Epithelial cell of prostate (primary cell): ENCODE measurements at regions not wholly inside any gene's neighbourhood (a gene's known extent, or its start where the extent isn't known, plus 50 kb on each side); places are given as distances from the start of the nearest gene placed in this dataset.
A peak's percentile ranks its signal among the peaks of the same experiment; 100 is the strongest.
"Not testable (repeated sequence)": the region's sequence is repeated elsewhere in the genome, so short reads cannot be mapped to it uniquely, and the experiment has no call there.

ENCODE experiments used
- DNase-seq: peaks from one replicate; pipeline ENCODE4 v3.0.0-alpha.2; 2011; ENCODE audit warnings: low read depth, low spot score
- H3K27ac ChIP-seq: fragments of 450-650 bp; 2 replicates; pipeline ENCODE4 v1.5.1; 2017; ENCODE audit warnings: mild to moderate bottlenecking

GRCh38 chr5:13251623-13252376 is 692.7 kb downstream of the DNAH5 start:
- H3K27ac ChIP-seq: no peak overlapping the region
- no peak for DNase-seq

DNA sequence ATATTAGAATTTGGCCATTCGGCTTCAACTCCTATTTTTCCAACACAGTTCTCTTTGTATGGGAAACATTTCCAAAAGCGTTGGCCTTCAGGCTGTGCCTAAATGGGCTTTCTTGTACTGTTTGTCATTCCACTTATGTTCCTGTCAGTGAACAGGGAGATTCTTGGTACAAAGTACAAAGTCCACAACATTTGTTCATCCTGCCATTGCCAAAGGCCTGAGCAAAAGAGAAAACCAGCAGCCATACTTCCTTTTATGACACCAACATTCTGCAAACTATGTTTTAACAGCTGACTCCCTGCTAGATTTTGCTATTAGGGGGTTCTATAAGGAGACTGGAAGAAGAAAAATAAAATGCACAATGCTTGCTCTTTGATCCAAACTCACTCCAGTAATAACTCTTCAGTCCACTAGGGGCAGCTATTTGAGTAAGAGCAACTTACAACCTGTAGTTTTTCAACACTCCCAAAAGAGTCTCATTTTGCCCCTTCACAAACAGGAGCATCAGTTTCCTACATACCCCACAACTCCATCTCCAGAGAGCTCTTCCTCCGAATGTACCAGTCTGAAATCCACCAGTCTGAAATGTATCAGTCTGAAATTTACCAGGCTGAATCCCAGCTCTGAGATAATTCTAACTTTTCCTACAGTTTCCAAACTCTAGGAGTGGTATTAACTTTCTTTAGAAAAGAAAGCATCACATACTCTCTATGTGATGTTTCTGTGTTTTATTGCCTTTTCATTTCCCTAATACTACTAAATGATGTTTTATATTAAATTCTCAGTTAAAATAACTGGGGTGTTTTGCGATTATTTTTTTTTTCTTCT is 693.8 kb downstream of the DNAH5 start:
- no peak overlapping the region for H3K27ac ChIP-seq
- no peak for DNase-seq

DNA sequence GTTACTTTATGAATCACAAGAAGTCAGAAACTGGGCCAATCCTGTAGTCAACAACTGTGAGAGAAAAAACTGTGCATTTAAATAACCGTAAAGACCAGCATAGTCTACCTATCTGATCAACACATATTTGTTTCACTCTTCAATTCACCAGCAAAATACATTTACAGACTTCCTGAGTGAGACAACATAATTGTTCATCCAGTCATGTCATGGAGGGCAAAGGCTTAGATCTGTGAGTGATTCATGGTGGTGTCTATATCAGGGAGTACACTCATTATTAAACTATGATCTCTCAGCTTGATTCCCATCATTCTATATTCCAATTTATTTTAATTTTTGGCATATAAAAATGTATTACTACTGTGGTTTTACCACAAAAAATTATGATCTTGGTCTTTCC is 694.6 kb downstream of the DNAH5 start:
- DNase-seq: peak; percentile 20
- peak overlapping the region; percentile 30 for H3K27ac ChIP-seq

GRCh38 chr5:13248253-13248652 is 696.2 kb downstream of the DNAH5 start:
- H3K27ac ChIP-seq: no peak overlapping the region
- DNase-seq: no peak

DNA sequence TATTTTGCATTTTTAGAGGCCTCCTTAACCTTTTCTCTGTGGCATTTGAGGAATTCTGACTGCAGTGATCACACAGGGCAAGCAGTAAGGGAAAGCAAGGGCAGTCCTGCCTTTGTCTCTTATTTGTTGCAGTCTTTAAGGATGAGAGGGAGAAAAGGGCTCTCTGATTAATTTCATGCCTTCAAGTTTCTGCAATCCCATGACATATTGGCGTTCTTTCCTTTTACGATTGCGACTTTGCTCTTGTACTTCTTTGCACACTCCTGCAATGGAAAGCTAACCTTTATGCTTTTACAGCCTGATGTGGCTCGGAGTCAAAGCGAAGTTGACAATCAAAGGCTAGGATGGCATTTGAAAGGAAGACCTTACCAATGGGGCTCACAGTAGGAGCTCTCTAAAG is 698.4 kb downstream of the DNAH5 start:
- DNase-seq: no peak
- no peak overlapping the region for H3K27ac ChIP-seq

DNA sequence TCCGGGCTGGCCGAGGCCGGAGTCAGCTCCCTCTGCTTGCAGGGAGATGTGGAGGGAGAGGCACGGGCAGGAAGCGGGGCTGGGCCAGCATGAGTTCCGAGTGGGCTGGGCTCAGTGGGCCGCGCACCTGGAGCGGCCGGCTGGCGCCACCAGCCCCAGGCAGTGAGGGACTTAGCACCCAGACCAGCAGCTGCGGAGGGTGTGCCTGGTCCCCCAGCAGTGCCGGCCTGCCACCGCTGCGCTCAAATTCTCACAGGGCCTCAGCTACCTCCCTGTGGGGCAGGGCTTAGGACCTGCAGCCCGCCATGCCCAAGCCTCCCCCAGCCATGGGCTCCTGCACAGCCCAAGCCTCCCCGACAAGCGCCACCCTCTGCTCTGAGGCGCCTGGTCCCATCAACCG is 700.3 kb downstream of the DNAH5 start:
- DNase-seq: no peak
- H3K27ac ChIP-seq: no peak overlapping the region

DNA sequence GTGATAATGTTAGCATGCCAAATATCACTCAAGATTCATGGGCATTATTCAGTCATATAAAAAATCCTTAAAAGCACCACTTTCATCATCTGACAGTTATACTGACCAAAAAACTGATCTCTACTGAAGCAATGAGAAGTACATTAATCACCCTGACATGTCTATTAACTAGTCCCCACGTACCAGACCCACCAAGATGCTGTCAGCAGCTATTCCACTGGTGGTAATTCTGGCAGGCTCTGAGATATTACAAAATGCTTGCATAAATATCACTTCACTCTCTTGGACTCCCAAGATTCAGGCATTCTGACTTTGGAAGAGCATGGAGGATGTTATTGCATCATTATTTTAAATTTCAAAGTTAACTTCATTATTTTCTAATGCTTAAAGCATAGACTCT is 717.0 kb downstream of the DNAH5 start:
- H3K27ac ChIP-seq: no peak overlapping the region
- no peak for DNase-seq

- peak; percentile 0 for DNase-seq
- no peak overlapping the region for H3K27ac ChIP-seq
Measured at GRCh38 chr5:13218518-13218917, 726.0 kb downstream of the DNAH5 start.

DNA sequence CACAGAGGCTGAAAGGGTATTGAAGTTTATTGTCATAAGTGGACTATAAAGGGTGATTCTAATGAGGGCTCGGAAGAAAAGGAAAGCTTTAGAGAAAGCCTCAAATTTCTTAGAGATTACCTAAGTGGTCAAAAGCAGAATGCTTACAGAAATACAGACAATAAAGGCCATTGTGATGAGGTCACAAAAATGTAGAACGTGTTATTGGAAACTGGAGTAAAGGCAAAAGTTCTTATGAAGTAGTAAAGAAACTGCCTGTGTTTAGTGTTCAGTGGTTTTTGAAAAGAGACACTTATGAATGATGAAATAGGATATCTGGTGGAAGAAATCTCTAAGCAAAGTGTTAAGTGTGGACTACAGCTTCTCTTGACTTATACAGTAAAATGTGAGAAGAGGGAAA is 726.9 kb downstream of the DNAH5 start:
- H3K27ac ChIP-seq: no peak overlapping the region
- DNase-seq: no peak

- DNase-seq: no peak
- H3K27ac ChIP-seq: no peak overlapping the region
Measured at GRCh38 chr5:13215806-13216205, 728.7 kb downstream of the DNAH5 start.

- H3K27ac ChIP-seq: no peak overlapping the region
Measured at GRCh38 chr5:13215370-13215769, 729.1 kb downstream of the DNAH5 start.

GRCh38 chr5:13214182-13214581 is 730.3 kb downstream of the DNAH5 start:
- DNase-seq: no peak
- no peak overlapping the region for H3K27ac ChIP-seq

More at GRCh38 chr5:13215370-13215769, 729.1 kb downstream of the DNAH5 start:
- no peak for DNase-seq

DNA sequence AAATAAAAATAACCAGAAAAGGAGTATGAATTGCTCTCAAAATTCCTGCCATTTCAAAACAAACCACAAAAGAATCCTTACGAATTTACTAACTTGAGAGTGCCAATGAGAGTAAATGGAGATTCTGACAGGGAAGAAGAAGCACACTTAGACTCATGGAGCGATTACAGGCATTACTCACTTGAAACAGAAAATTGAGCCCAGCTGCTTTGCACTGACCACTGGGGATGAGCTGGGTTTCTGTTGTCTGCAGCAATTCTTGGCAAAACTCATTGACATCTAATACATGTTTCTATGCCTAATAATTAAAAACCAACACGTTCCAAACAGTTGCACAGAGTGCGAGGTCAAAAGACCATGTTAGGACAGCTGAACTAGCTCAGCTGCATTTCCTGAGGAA is 731.6 kb downstream of the DNAH5 start:
- DNase-seq: no peak
- H3K27ac ChIP-seq: no peak overlapping the region

- DNase-seq: no peak
- H3K27ac ChIP-seq: no peak overlapping the region
Measured at GRCh38 chr5:13211064-13211463, 733.4 kb downstream of the DNAH5 start.

DNA sequence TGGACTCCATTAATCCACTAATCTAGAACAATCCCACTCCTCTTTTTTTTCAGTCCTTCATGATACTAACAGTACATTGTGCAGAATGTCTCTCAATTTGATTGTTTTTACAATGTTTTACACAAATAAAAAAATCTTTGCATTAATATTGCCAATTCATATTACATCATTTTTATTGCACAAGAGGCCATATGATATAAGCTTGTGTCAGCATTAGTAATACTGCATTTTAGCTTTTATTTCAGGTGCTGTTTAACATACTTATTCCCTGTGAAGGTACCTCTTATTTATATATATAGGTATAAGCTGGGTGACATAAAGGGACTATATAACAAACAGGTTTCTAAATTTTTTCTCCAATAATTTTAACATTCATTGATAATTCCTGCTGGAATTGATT is 737.4 kb downstream of the DNAH5 start:
- no peak for DNase-seq
- no peak overlapping the region for H3K27ac ChIP-seq

- no peak overlapping the region for H3K27ac ChIP-seq
- no peak for DNase-seq
Measured at GRCh38 chr5:13201022-13201421, 743.5 kb downstream of the DNAH5 start.

DNA sequence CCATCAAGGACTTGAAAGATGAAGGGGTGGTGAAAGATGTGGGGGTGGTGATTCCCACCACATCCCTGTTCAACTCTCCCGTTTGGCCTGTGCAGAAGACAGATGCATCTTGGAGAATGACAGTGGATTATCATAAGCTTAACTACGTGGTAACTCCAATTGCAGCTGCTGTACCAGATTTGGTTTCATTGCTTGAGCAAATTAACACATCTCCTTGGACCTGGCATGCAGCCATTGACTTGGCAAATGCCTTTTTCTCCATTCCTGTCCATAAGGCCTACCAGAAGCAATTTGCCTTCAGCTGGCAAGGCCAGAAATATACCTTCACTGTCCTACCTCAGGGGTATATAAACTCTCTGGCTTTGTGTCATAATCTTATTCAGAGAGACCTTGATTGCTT is 746.3 kb downstream of the DNAH5 start:
- not testable (repeated sequence) for DNase-seq, H3K27ac ChIP-seq

- DNase-seq: no peak
- H3K27ac ChIP-seq: no peak overlapping the region
Measured at GRCh38 chr5:13189532-13189931, 755.0 kb downstream of the DNAH5 start.

DNA sequence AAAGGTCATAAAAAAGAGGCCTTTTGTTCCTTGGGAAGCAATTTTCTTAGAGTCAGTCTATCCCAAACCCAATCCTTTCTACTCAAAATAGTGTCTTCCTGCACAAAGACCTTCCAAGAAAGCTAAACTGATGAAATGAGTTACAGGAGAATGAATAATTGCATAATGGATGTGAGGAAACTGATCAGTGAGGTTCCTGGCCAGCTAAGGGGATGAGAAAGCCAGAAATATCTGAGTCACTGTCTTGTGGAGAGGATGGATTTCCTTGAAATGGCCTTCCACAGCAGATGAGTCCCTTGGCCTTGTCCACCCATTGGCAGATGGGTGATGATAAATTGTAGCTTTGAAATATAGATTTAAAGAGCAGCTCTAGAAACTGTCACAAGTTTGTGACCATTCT is 756.1 kb downstream of the DNAH5 start:
- no peak overlapping the region for H3K27ac ChIP-seq
- no peak for DNase-seq

DNA sequence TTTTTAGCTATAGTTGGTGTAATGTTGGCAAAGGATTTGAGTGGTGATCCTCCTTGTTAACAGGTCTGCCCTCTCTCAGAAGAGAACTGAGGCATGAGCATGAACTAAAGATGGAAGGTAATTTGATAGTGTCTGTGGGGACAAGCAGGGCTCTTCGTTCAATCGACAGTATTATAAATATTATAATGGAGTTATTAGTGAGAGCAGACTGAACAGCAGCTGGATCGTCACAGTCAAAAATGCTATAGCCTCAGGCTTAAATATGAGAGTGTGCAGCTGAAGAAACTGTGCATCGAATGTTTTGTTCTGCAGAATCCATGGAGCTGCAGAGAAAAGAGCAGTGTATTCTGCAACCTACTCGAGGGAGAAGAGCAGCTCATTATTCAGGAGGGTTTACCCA is 757.3 kb downstream of the DNAH5 start:
- no peak overlapping the region for H3K27ac ChIP-seq
- no peak for DNase-seq

GRCh38 chr5:13186177-13186576 is 758.3 kb downstream of the DNAH5 start:
- DNase-seq: no peak
- H3K27ac ChIP-seq: no peak overlapping the region
